Stimulated activated effector memory CD8-positive, alpha-beta T cell treated with anti-CD3 and anti-CD28 coated beads, Interleukin-12 subunit alpha, Interleukin-12 subunit beta, amount 100 ng/mL, for 72 hours (primary cell): ENCODE measurements at regions not wholly inside any gene's neighbourhood (a gene's known extent, or its start where the extent isn't known, plus 50 kb on each side); places are given as distances from the start of the nearest gene placed in this dataset.
"Not testable (repeated sequence)": the region's sequence is repeated elsewhere in the genome, so short reads cannot be mapped to it uniquely, and the experiment has no call there.

ENCODE experiments used
- ATAC-seq: fragments of 150-1000 bp; cut with Tn5 transposase; 2 replicates; pipeline ENCODE4 v1.10.0; 2021
- DNase-seq, 2 donors: peaks; one replicate each; pipeline ENCODE4 v3.0.0; 2021 to 2022; ENCODE audit warnings: low spot score in 2 of 2
- H3K27ac Mint-ChIP-seq: one replicate; pipeline ENCODE4 v1.8.0; 2022; ENCODE audit warnings: mild to moderate bottlenecking, mixed read lengths
- H3K36me3 Mint-ChIP-seq: one replicate; pipeline ENCODE4 v1.8.0; 2022; ENCODE audit warnings: mild to moderate bottlenecking, mixed read lengths
- H3K4me1 Mint-ChIP-seq: one replicate; pipeline ENCODE4 v1.8.0; 2022; ENCODE audit warnings: mixed read lengths
- H3K4me3 Mint-ChIP-seq: one replicate; pipeline ENCODE4 v1.8.0; 2022; ENCODE audit warnings: mild to moderate bottlenecking, mixed read lengths
- H3K9me3 Mint-ChIP-seq: one replicate; pipeline ENCODE4 v1.8.0; 2022; ENCODE audit warnings: mixed read lengths

DNA sequence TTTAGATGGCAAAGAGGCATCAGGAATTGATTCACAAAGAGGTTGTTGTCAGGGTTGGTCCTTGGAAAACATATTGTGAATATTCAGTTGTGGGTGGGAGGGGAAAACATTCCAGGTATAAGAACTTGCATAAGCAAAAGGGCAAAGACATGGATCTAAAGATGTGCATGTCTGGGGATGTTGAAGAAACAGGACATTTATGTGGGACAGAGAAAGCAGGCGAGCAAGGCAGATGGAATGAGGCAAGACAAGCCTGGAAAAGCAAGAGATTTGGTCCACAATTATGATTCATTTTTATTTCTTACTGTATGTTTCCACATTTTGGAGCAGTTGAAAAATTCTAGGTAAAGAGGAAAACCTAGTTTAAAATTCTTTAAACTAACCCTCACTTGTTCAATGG, 134.9 kb upstream of the CXXC4 start:
- Mint-ChIP-seq H3K4me3 (no peak overlapping the region), H3K9me3 (no peaks in the 10 kb centered on the region), H3K27ac (no peak overlapping the region), H3K4me1 (no peaks in the 10 kb centered on the region), H3K36me3 (no peaks in the 10 kb centered on the region)
- ATAC-seq (no peak), DNase-seq (no peak)

DNA sequence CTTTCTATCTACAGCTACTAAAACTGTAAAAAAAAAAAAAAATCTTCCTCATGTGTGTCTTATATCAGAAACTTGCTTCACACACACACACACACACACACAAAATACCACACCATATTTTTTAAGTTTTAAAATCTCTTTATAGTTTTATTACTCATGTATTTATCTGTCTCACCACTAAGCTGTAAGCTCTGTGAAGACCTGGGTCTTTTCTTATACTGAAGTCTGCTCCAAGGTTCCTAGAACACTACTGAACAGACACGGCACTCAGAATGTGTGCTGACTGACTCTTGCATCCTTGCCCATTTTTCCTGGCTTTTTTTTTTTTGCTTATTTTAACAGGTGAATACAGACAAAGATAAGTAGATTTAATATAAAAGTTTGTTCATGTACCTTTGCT, 135.6 kb upstream of the CXXC4 start:
- Mint-ChIP-seq H3K4me3 (no peak overlapping the region), H3K27ac (no peak overlapping the region), H3K4me1 (no peaks in the 10 kb centered on the region), H3K36me3 (no peaks in the 10 kb centered on the region), H3K9me3 (no peaks in the 10 kb centered on the region)
- DNase-seq (no peak), ATAC-seq (no peak)

DNA sequence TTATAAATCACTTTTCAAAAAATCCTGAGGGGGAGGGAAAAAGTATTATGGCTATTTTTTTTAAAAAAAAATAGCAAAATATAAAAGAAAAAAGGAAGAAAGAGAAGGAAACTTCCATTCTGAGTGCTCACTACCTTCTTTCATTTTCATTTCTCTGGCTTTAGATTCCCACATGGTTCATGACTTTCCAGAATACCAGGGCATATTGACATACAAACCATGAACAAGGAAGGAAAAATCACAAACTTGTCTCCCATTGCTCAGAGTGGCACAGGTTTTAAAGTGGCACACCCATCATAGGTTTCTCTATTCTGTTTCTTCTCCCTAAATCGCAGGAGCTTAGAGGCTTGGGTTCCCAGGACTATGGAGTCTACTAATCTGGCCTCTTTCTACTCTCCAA, 136.3 kb upstream of the CXXC4 start:
- Mint-ChIP-seq H3K27ac (no peak overlapping the region), H3K9me3 (no peaks in the 10 kb centered on the region), H3K4me3 (no peak overlapping the region), H3K36me3 (no peaks in the 10 kb centered on the region), H3K4me1 (no peaks in the 10 kb centered on the region)
- ATAC-seq (no peak), DNase-seq (no peak)

DNA sequence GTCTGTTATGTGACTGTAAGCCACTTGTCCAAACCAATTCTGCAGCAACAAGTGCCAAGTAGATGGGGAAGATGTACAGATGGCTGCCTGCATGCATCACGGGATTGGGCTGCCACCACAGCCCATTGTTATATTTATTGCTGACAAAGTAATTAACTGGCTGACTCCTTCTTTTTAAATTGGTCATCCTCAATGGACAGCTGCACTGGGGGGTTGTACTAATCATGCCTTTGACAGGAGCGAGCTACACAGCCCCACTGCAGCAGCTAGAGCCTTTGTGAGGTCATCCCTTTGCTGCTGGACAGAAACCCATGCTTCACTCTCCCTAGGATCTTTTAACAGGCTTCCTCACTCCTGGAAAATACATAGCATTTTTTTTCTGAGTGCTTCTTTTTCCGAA, 146.7 kb upstream of the CXXC4 start:
- no peak overlapping the region for H3K4me3 Mint-ChIP-seq
- ATAC-seq: no peak
- H3K36me3 Mint-ChIP-seq: no peaks in the 10 kb centered on the region
- no peak for DNase-seq
- H3K9me3 Mint-ChIP-seq: peaks cover under 1% of the 10 kb centered on the region
- no peak overlapping the region for H3K27ac Mint-ChIP-seq
- no peaks in the 10 kb centered on the region for H3K4me1 Mint-ChIP-seq

DNA sequence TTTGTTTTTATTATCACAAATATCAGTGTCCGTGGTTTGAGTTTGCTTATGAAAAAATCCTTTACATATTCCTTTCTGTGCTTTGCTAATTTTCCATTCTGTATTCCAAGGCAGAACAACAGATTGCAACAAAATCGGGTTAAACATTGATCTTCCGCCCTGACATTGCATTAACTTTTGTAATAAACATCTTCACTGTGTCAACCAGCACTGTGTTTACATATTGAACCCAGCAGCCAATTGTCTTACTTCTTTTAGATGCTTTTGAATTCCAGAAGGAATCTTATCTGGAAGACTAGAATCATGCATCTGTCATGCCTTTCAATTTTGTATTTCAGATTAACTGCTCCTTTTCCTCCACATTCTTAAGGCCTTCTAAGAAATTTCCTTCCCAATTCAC, 147.8 kb upstream of the CXXC4 start:
- DNase-seq: no peak
- H3K4me1 Mint-ChIP-seq: no peaks in the 10 kb centered on the region
- no peak overlapping the region for H3K4me3 Mint-ChIP-seq
- H3K9me3 Mint-ChIP-seq: no peaks in the 10 kb centered on the region
- H3K27ac Mint-ChIP-seq: no peak overlapping the region
- no peak for ATAC-seq
- no peaks in the 10 kb centered on the region for H3K36me3 Mint-ChIP-seq

DNA sequence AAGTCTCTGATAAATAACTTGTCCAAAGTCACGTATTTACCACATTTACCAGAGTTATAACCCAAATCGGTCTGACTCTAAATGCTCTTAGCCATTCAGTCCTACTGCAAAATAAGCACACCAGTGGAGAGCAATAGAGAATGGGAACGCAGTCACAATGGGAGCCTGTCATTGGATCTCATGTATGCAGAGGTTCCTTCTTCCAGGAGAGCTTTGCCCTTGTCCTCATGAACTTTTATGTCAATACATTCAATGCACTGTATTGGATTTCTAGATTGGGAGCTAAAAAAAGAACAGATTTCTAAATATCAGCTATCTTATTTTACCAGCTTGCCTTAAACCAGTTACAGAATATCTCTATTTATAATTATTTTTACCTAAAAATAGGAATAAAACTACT, 149.1 kb upstream of the CXXC4 start:
- H3K36me3 Mint-ChIP-seq: no peaks in the 10 kb centered on the region
- no peaks in the 10 kb centered on the region for H3K9me3 Mint-ChIP-seq
- ATAC-seq (no peak), DNase-seq (no peak)
- no peak overlapping the region for H3K4me3 Mint-ChIP-seq
- no peaks in the 10 kb centered on the region for H3K4me1 Mint-ChIP-seq
- no peak overlapping the region for H3K27ac Mint-ChIP-seq

DNA sequence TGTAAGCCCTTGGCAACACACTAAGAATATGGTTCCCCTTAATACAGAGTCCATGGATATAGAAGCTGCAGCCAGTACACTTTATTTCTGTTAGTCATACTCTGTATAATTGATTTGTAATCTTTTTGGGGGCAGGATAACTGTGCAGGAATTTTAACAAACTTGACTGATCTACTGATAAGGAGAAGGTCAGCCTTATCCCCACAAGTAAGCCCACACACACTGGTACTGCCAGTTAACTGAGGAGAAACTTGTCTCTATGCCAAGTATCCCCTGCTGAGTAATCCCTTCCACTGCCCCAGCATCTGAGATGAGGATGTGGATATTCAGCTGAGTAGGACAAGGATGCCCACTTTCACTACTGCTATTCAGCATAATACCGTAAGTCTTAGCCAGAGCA, 154.9 kb upstream of the CXXC4 start:
- no peak overlapping the region for H3K4me3 Mint-ChIP-seq
- DNase-seq (no peak), ATAC-seq (no peak)
- H3K27ac Mint-ChIP-seq: no peak overlapping the region
- H3K9me3 Mint-ChIP-seq: peaks cover 3% of the 10 kb centered on the region
- no peaks in the 10 kb centered on the region for H3K4me1 Mint-ChIP-seq
- no peaks in the 10 kb centered on the region for H3K36me3 Mint-ChIP-seq

DNA sequence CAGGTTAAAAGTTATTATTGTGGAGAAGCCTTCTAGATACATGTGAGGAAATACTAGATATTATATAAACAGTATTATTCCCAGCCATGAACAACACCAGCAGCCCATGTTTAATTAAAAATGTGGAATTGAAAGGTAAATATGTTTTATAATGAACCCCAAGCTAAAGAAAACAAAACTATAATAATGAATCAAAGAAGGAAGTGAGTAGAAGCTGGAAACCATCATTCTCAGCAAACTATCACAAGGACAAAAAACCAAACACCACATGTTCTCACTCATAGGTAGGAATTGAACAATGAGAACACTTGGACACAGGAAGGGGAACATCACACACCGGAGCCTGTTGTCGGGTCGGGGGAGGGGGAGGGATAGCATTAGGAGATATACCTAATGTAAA, 167.6 kb upstream of the CXXC4 start:
- H3K4me3 Mint-ChIP-seq, H3K36me3 Mint-ChIP-seq, ATAC-seq, DNase-seq, H3K4me1 Mint-ChIP-seq, H3K9me3 Mint-ChIP-seq, H3K27ac Mint-ChIP-seq: not testable (repeated sequence)

DNA sequence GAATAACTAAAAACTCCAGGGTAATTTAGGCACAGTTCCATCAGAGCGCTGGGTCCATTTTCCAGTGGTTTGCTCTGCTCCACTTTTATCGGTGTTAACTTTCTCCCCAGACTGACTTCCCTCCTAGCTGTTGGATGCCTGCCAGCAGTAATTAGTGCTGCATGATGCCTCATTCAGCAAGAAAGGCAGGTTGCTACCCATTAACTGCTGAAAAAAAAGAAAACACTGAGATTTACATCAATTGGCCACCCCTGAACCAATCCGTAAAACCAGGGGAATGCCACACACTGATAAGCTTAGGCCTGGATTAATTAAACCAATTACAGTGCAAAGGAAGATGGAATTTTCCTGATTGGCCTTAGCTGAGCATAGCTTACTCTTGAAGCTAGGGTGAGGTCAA, 182.4 kb upstream of the CXXC4 start:
- Mint-ChIP-seq H3K36me3 (no peaks in the 10 kb centered on the region), H3K4me1 (no peaks in the 10 kb centered on the region), H3K9me3 (no peaks in the 10 kb centered on the region), H3K27ac (no peak overlapping the region), H3K4me3 (no peak overlapping the region)
- ATAC-seq: no peak
- no peak for DNase-seq

DNA sequence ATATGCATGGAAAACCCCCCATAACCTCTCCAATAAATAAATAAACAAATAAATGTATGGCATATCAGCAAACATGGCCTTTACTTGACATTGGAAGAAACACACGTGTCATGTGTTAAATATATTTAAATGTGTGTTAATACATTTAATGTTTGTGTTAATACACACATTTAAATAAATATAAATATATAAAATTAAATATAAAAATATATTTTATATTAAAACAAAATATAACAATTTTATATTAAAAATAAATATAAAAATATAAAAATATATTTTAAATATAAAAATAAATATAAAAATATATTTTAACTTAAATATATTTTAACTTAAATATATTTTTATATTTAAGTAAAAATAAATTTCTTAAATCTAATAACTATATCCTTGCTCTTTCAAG, 187.6 kb upstream of the CXXC4 start:
- Mint-ChIP-seq H3K36me3 (no peaks in the 10 kb centered on the region), H3K4me1 (no peaks in the 10 kb centered on the region), H3K9me3 (peaks cover 7% of the 10 kb centered on the region), H3K27ac (no peak overlapping the region), H3K4me3 (no peak overlapping the region)
- ATAC-seq (no peak), DNase-seq (no peak)

DNA sequence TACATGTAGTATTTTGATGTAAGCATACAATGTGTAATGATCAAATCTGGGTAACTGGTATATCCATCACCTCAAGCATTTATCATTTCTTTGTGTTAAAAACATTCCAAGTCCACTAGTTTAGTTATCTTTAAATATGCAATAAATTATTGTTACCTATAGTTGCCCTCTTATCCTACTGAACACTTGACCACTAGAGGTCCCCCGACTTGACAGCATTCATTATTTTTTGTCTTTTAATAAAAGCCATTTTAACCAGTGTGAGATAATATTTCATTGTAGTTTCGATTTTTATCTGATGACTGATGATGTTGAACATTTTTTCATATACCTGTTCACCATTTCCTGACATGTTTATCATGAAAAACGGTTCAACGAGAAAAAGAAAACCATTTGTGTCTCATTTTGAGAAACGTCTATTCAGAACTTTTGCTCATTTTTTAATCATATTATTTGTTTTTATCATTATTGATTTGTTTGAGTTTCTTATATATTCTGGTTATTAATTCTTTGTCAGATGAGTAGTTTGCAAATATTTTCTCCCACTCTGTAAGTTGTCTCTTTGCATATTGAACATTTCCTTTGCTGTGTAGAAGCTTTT, 199.0 kb upstream of the CXXC4 start:
- H3K9me3 Mint-ChIP-seq: peaks cover 3% of the 10 kb centered on the region
- DNase-seq (no peak), ATAC-seq (no peak)
- no peaks in the 10 kb centered on the region for H3K4me1 Mint-ChIP-seq
- no peaks in the 10 kb centered on the region for H3K36me3 Mint-ChIP-seq
- no peak overlapping the region for H3K27ac Mint-ChIP-seq
- H3K4me3 Mint-ChIP-seq: no peak overlapping the region

DNA sequence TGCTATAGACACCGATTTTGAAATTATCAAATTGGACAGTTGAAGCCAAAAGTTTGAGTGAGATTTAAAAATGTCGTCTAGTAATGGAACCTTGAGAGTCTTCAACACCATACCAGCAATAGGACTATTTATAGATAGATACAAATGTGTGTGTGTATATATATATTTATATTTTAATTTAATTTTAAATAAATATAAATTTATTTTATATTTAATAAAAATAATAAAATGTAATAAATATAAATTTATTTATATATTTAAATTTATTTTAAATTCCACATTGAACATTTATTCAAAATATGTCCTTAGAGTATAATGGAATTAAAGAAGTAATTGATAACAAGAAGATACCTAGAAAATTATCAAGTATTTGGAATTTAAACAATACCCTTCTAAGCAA, 221.9 kb upstream of the CXXC4 start:
- H3K36me3 Mint-ChIP-seq: no peaks in the 10 kb centered on the region
- H3K4me1 Mint-ChIP-seq: no peaks in the 10 kb centered on the region
- no peak overlapping the region for H3K4me3 Mint-ChIP-seq
- DNase-seq: no peak
- H3K9me3 Mint-ChIP-seq: peaks cover 2% of the 10 kb centered on the region
- no peak overlapping the region for H3K27ac Mint-ChIP-seq
- ATAC-seq: no peak

DNA sequence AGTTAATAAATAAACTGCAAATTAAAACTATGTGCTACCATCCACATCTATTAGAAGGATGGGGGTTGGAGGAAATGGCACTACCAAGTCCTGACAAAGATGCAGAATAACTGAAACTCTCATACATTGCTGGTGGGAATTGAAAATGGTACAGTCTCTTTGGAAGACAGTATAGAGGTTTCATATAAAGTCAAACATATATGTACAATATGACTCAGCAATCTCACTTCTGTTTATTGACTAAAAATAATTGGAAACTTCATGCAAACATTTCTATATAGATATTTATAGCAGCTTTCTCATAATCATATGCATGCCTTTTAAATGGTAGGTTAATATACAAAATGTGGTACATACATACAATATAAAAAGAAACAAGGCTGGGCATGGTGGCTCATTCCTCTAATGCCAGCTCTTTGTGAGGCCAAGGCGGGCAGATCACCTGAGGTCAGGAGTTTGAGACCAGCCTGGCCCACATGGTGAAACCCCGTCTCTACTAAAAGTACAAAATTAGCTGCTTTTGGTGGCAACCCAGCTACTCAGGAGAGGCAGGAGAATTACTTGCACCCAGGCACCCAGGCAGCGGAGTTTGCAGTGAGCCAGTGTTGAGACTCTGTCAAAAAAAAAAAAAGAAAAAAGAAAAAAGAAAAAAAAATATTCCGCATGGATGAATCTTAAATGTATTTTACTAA, 225.0 kb upstream of the CXXC4 start:
- H3K4me3 Mint-ChIP-seq: no peak overlapping the region
- peaks cover 2% of the 10 kb centered on the region for H3K9me3 Mint-ChIP-seq
- no peaks in the 10 kb centered on the region for H3K36me3 Mint-ChIP-seq
- DNase-seq (no peak), ATAC-seq (no peak)
- no peaks in the 10 kb centered on the region for H3K4me1 Mint-ChIP-seq
- H3K27ac Mint-ChIP-seq: no peak overlapping the region

DNA sequence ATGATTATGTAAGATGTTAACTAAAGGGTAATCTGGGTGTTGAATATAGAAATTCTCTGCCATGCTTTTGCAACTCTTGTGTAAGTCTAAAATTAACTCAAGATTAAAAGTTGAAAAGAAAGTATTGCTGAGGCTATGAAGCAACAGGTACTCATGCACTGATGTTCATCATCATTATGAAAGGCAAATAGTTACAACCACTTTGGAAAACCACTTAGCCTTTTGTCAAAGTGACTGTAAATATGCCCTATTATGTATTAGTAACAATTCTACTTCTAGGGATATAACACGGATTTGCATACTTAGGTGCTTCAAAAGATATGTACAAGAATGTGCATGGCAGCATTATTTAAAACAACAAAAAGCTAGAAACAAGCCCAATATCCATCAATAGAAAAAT, 227.8 kb upstream of the CXXC4 start:
- DNase-seq: no peak
- H3K4me1 Mint-ChIP-seq: no peaks in the 10 kb centered on the region
- H3K9me3 Mint-ChIP-seq: peaks cover 3% of the 10 kb centered on the region
- no peaks in the 10 kb centered on the region for H3K36me3 Mint-ChIP-seq
- ATAC-seq: no peak
- no peak overlapping the region for H3K27ac Mint-ChIP-seq
- H3K4me3 Mint-ChIP-seq: no peak overlapping the region

DNA sequence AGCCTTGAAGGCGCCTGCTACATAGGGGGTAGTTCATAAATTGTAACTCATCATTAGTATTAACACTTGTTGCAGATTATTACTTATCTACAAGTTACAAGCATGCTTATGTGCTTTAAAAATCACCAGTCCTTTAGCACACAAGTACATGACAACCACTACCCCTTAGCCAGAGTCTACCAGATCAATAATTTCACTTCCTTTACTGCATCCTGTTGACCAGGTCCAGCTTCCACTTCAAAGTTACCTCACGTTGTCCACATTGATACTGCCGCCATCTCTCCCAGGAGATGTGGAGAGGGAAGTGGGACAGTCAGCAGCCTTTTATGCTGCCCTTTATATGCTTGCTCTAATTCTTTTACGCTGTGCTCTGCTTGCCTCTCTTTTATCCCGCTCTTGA, 231.3 kb upstream of the CXXC4 start:
- no peak for ATAC-seq

DNA sequence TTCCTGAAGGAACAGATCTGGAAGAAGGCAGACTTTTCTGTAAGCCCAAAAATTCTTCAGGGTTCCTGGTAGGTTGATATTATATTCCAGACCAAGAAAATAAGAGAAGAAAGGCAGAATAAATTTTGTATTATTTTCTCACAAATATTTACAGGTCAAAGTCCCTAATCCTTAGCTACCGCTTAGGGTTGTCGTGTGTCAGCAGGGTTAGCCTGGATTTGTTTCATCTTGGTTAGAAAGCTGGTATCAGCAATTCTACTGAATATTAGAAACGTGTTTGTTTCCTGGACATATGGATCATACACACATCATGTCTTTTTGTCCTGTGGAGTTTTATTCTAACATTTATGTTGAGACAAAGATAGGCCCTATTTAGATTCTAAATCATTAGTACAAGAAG, 232.9 kb upstream of the CXXC4 start:
- H3K27ac Mint-ChIP-seq: no peak overlapping the region
- DNase-seq (no peak), ATAC-seq (no peak)
- H3K4me3 Mint-ChIP-seq: no peak overlapping the region
- no peaks in the 10 kb centered on the region for H3K36me3 Mint-ChIP-seq
- no peaks in the 10 kb centered on the region for H3K4me1 Mint-ChIP-seq
- peaks cover 3% of the 10 kb centered on the region for H3K9me3 Mint-ChIP-seq

More for the DNA sequence above, 231.3 kb upstream of the CXXC4 start:
- Mint-ChIP-seq H3K4me1 (no peaks in the 10 kb centered on the region), H3K4me3 (no peak overlapping the region), H3K36me3 (no peaks in the 10 kb centered on the region), H3K27ac (no peak overlapping the region), H3K9me3 (peaks cover 3% of the 10 kb centered on the region)
- no peak for DNase-seq
